Vagina (tissue), 2 donors: ENCODE measurements at regions not wholly inside any gene's neighbourhood (a gene's known extent, or its start where the extent isn't known, plus 50 kb on each side); places are given as distances from the start of the nearest gene placed in this dataset.

ENCODE experiments used
- DNase-seq, 2 donors: peaks; one replicate each; pipeline ENCODE4 v3.0.0-alpha.2; 2017; ENCODE audit errors: extremely low spot score in 2 of 2
- H3K27ac ChIP-seq: fragments of 200-600 bp; sonication (generic); one replicate; pipeline ENCODE4 v1.5.1; 2019
- H3K27me3 ChIP-seq: fragments of 200-600 bp; sonication (generic); one replicate; pipeline ENCODE4 v1.5.1; 2019
- H3K36me3 ChIP-seq, 2 donors: fragments of 200-600 bp; sonication (generic); one replicate each; pipeline ENCODE4 v1.5.1; 2017 to 2019
- H3K4me1 ChIP-seq: fragments of 200-600 bp; sonication (generic); one replicate; pipeline ENCODE4 v1.5.1; 2019
- H3K4me3 ChIP-seq, 2 donors: fragments of 200-600 bp; sonication (generic); 1 replicate in 1 of 2; 2 replicates in 1 of 2; pipeline ENCODE4 v1.5.1; 2016 to 2019
- H3K9me3 ChIP-seq: fragments of 200-600 bp; sonication (generic); one replicate; pipeline ENCODE4 v1.5.1; 2019
- CTCF ChIP-seq, 3 experiments: fragments of 450-650 bp in 2 of 3; fragments of 200-600 bp in 1 of 3; sonication (generic) in 1 of 3; IDR thresholded peaks; one replicate each; pipeline ENCODE4 v1.5.1; 2017 to 2019; ENCODE audit warnings: antibody characterized with exemption in 3 of 3, mild to moderate bottlenecking in 2 of 3, moderate library complexity in 2 of 3
- POLR2A ChIP-seq, 2 donors: fragments of 450-650 bp; IDR thresholded peaks; one replicate each; pipeline ENCODE4 v1.6.1; 2017; ENCODE audit warnings: antibody characterized with exemption in 2 of 2, mild to moderate bottlenecking in 2 of 2, moderate library complexity in 2 of 2
- POLR2AphosphoS5 ChIP-seq, 2 donors: sonication (generic); formaldehyde crosslinking; IDR thresholded peaks; one replicate each; pipeline ENCODE4 v1.9.0; 2017; ENCODE audit warnings: antibody characterized with exemption in 2 of 2, mild to moderate bottlenecking in 2 of 2, low read depth in 1 of 2; ENCODE audit not compliant: insufficient read depth in 1 of 2
- intact Hi-C: fragments of 100-400 bp; cut with DNase I; formaldehyde crosslinking; loops from one replicate; pipeline ENCODE4 v1.15.1; 2023

DNA sequence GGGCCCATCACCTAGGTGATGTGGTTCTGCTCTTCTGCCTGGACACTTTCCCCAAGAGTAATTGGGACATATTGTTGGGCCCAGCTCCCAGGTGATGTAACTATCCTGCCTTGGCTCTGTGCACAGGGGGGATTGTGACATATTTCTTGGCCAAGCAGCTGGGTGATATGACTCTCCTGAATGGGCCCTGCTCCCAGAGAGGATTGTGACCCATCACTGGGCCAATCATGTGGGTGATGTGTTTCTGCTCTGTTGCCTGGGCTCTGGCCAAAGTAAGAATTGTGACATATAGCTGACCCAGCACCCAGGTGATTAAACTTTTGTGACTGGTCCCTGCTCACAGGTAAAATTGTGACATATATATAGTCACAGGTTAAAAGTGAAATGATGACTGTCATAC, 1904.9 kb downstream of the TP53TG3F start:
- Histone ChIP-seq H3K27me3 (no peaks in the 10 kb centered on the region), H3K4me3 (no peak overlapping the region), H3K27ac (no peak overlapping the region), H3K4me1 (no peaks in the 10 kb centered on the region), H3K9me3 (no peaks in the 10 kb centered on the region), H3K36me3 (no peaks in the 10 kb centered on the region)
- intact Hi-C loops: no loop called here
- peak in 1 of 2 donors; percentile 52 for DNase-seq
- TF ChIP-seq POLR2A (IDR thresholded peaks at IDR 0.05) (no peak), POLR2AphosphoS5 (IDR thresholded peaks at IDR 0.05; ENCODE audit: insufficient read depth in 1 of 2, low read depth in 1 of 2) (no peak), CTCF (IDR thresholded peaks at IDR 0.05) (no peak)

DNA sequence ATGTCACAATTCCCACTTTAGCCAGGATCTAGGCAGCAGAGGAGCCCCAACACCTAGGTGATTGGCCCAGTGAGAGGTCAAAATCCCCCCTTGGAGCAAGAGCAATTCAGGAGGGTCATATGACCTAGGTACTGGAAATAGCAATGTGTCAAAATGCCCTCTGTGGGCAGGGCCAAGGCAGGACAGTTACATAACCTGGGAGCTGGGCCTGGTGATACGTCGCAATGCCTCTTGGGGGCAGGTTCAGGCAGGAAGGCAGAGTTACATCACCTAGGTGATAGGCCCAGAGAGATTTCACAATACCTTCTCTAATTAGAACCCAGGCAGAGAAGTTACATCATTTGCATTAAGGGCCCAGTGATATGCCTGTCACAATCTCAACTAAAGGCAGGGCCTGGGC, 1906.3 kb downstream of the TP53TG3F start:
- H3K27ac ChIP-seq: no peak overlapping the region
- H3K4me3 ChIP-seq: no peak overlapping the region
- TF ChIP-seq POLR2A (IDR thresholded peaks at IDR 0.05) (no peak), POLR2AphosphoS5 (IDR thresholded peaks at IDR 0.05; ENCODE audit: insufficient read depth in 1 of 2, low read depth in 1 of 2) (peak in 1 of 2 donors; percentile 12)
- no peaks in the 10 kb centered on the region for H3K4me1 ChIP-seq
- no peaks in the 10 kb centered on the region for H3K27me3 ChIP-seq
- no peaks in the 10 kb centered on the region for H3K9me3 ChIP-seq
- H3K36me3 ChIP-seq: no peaks in the 10 kb centered on the region
- no peak for DNase-seq
- intact Hi-C loops: no loop called here

DNA sequence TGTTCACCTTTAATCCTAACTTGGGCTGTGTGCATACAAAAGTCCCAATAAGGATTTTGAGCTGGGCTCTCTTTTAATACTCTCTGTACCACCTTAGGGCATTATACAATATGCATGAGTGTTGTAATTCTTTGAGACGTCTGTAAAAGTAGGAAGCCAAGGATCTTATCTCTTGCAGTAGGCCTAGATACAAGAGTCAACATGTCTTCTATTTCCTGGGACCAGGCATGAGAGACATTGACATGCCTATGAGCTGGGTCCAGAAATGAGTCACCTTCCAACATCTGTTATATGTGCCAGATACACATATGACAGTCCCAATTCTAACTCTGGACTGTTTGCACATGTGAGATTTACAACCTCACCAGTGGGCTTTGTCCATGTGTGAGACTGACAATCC, 1911.2 kb downstream of the TP53TG3F start:
- no peak for TF ChIP-seq POLR2AphosphoS5 (IDR thresholded peaks at IDR 0.05; ENCODE audit: insufficient read depth in 1 of 2, low read depth in 1 of 2)
- TF ChIP-seq CTCF (IDR thresholded peaks at IDR 0.05): no peak
- TF ChIP-seq POLR2A (IDR thresholded peaks at IDR 0.05): no peak
- no peak for DNase-seq
- no peaks in the 10 kb centered on the region for H3K36me3 ChIP-seq
- no peaks in the 10 kb centered on the region for H3K4me1 ChIP-seq
- no peaks in the 10 kb centered on the region for H3K27me3 ChIP-seq
- H3K27ac ChIP-seq: no peak overlapping the region
- no peaks in the 10 kb centered on the region for H3K9me3 ChIP-seq
- no peak overlapping the region for H3K4me3 ChIP-seq
- intact Hi-C loops: no loop called here

DNA sequence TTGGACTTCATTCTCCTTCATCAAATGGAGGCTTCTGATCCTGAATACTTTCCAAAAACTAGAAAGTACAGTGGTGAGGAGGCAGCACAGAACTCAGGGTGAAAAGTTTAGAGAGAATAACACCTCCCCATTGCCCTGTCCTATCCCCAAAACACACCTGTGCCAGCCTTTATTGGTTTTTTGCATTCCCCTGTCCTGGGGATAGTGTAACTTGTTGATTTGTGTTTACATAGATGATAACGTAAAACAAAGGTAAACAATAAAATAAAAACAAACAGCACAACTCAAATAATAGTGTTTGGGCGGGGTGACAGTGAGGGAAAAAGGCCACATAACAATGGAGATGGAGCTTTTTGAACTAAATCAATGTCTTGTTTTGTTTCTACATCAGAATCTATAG, 1917.7 kb downstream of the TP53TG3F start:
- DNase-seq: no peak
- no peaks in the 10 kb centered on the region for H3K27me3 ChIP-seq
- no peaks in the 10 kb centered on the region for H3K4me1 ChIP-seq
- intact Hi-C loops: no loop called here
- TF ChIP-seq POLR2AphosphoS5 (IDR thresholded peaks at IDR 0.05; ENCODE audit: insufficient read depth in 1 of 2, low read depth in 1 of 2) (no peak), CTCF (IDR thresholded peaks at IDR 0.05) (no peak), POLR2A (IDR thresholded peaks at IDR 0.05) (no peak)
- H3K4me3 ChIP-seq: no peak overlapping the region
- H3K36me3 ChIP-seq: no peaks in the 10 kb centered on the region
- no peak overlapping the region for H3K27ac ChIP-seq
- no peaks in the 10 kb centered on the region for H3K9me3 ChIP-seq

DNA sequence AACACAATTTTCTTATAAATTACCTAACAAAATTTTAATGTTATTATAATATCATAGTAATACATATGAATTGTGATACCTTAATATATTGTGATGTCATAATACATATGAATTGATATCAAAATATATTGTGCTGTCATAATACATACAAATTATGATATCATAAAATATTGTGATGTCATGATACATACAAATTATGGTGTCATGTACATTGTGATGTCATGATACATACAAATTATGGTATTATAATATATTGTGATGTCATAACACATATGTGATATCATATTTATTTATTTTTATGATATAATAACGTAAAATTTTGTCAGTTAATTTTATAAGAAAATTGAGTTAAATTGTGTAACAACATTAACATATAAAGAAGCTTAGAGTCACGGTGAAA, 1927.2 kb downstream of the TP53TG3F start:
- intact Hi-C loops: no loop called here

More for the DNA sequence above, 1927.2 kb downstream of the TP53TG3F start:
- no peak overlapping the region for H3K4me3 ChIP-seq
- H3K36me3 ChIP-seq: no peaks in the 10 kb centered on the region
- H3K27me3 ChIP-seq: no peaks in the 10 kb centered on the region
- no peak overlapping the region for H3K27ac ChIP-seq
- no peak for DNase-seq
- no peaks in the 10 kb centered on the region for H3K9me3 ChIP-seq
- TF ChIP-seq POLR2AphosphoS5 (IDR thresholded peaks at IDR 0.05; ENCODE audit: insufficient read depth in 1 of 2, low read depth in 1 of 2) (no peak), CTCF (IDR thresholded peaks at IDR 0.05) (no peak), POLR2A (IDR thresholded peaks at IDR 0.05) (no peak)
- no peaks in the 10 kb centered on the region for H3K4me1 ChIP-seq
